Neutrophil (primary cell): ENCODE measurements at regions not wholly inside any gene's neighbourhood (a gene's known extent, or its start where the extent isn't known, plus 50 kb on each side); places are given as distances from the start of the nearest gene placed in this dataset.

Experiments used
- H3K27ac ChIP-seq: fragments of 200-600 bp; sonication (generic); 2 replicates; pipeline ENCODE4 v1.5.1; 2016; ENCODE audit warnings: mild to moderate bottlenecking, moderate library complexity
- H3K27me3 ChIP-seq: fragments of 200-600 bp; sonication (generic); 2 replicates; pipeline ENCODE4 v1.6.0; 2016; ENCODE audit warnings: mild to moderate bottlenecking
- H3K36me3 ChIP-seq: fragments of 200-600 bp; sonication (generic); 2 replicates; pipeline ENCODE4 v1.5.1; 2017
- H3K4me1 ChIP-seq, 2 experiments: fragments of 200-600 bp in 1 of 2; sonication (generic) in 1 of 2; 1 replicate in 1 of 2; 2 replicates in 1 of 2; pipeline versions ENCODE4 v1.5.1 to v1.6.1; 2013 to 2016; ENCODE audit warnings: low read depth in 1 of 2, low read length in 1 of 2, mild to moderate bottlenecking in 1 of 2, moderate library complexity in 1 of 2; ENCODE audit not compliant: control insufficient read depth in 1 of 2, insufficient read depth in 1 of 2
- H3K4me3 ChIP-seq, 2 experiments: fragments of 200-600 bp in 1 of 2; sonication (generic) in 1 of 2; 1 replicate in 1 of 2; 2 replicates in 1 of 2; pipeline ENCODE4 v1.5.1; 2013 to 2016; ENCODE audit warnings: low read depth in 1 of 2, low read length in 1 of 2, mild to moderate bottlenecking in 1 of 2, moderate library complexity in 1 of 2
- H3K9me3 ChIP-seq: fragments of 200-600 bp; sonication (generic); 2 replicates; pipeline ENCODE4 v1.5.1; 2016
- TF ChIP-seq, protein P1 (sequence below): fragments of 200-600 bp; sonication (generic); IDR thresholded peaks from 2 replicates; pipeline ENCODE4 v1.5.1; 2016; ENCODE audit warnings: antibody characterized with exemption

DNA sequence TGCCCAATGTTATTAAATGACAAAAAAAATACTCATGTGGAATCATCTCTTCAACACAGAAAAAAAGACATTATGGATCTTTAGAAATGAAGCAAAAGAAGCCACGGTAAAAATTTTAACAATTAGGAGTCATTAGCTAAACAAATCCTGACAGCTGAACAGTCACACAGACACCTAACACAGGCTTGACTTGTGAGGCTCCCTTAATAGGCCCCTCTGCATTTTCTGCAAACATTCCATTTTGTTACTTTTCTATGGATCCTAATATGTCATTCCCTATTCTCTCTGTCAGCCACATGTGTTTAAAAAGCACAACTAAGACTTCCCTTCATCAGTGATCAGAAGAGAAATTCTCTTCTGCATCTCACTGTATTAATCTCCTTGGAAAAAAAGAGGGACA is 1331.5 kb downstream of the CDH8 start:
- no peaks in the 10 kb centered on the region for H3K9me3 ChIP-seq
- H3K27me3 ChIP-seq = no peaks in the 10 kb centered on the region
- no peaks in the 10 kb centered on the region for H3K36me3 ChIP-seq
- TF ChIP-seq, protein P1, sequence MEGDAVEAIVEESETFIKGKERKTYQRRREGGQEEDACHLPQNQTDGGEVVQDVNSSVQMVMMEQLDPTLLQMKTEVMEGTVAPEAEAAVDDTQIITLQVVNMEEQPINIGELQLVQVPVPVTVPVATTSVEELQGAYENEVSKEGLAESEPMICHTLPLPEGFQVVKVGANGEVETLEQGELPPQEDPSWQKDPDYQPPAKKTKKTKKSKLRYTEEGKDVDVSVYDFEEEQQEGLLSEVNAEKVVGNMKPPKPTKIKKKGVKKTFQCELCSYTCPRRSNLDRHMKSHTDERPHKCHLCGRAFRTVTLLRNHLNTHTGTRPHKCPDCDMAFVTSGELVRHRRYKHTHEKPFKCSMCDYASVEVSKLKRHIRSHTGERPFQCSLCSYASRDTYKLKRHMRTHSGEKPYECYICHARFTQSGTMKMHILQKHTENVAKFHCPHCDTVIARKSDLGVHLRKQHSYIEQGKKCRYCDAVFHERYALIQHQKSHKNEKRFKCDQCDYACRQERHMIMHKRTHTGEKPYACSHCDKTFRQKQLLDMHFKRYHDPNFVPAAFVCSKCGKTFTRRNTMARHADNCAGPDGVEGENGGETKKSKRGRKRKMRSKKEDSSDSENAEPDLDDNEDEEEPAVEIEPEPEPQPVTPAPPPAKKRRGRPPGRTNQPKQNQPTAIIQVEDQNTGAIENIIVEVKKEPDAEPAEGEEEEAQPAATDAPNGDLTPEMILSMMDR = no peak
- H3K4me1 ChIP-seq = no peaks in the 10 kb centered on the region
- no peak overlapping the region for H3K4me3 ChIP-seq
- H3K27ac ChIP-seq = no peak overlapping the region

- no peaks in the 10 kb centered on the region for H3K9me3 ChIP-seq
- H3K4me3 ChIP-seq = no peak overlapping the region
- no peaks in the 10 kb centered on the region for H3K36me3 ChIP-seq
- no peak overlapping the region for H3K27ac ChIP-seq
- no peaks in the 10 kb centered on the region for H3K4me1 ChIP-seq
- TF ChIP-seq, protein P1 = no peak
- H3K27me3 ChIP-seq = no peaks in the 10 kb centered on the region
Observed at GRCh38 chr16:60703096-60703495, 1333.1 kb downstream of the CDH8 start.

DNA sequence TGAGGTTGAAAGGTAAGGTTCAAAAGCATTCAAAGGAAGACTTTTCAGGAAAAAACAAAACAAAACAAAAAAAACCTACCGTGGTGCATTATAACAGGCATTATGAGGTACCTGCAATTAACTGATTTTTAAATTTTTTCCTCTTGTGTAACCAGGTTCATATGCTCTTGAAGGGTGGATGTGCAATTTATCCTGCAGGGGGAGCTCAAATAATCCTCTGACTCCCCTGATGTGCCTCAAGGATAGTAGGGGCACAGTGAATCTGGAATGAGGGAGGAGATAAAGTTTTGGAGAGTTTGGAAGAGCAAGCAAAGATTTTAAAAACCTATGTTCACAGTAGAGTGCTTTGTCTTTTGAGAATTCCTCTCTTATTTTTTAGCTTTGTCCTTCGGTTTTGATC is 1349.4 kb downstream of the CDH8 start:
- H3K27me3 ChIP-seq = no peaks in the 10 kb centered on the region
- H3K27ac ChIP-seq = no peak overlapping the region
- H3K36me3 ChIP-seq = no peaks in the 10 kb centered on the region
- TF ChIP-seq, protein P1 = no peak
- H3K9me3 ChIP-seq = no peaks in the 10 kb centered on the region
- H3K4me1 ChIP-seq = no peaks in the 10 kb centered on the region
- no peak overlapping the region for H3K4me3 ChIP-seq

DNA sequence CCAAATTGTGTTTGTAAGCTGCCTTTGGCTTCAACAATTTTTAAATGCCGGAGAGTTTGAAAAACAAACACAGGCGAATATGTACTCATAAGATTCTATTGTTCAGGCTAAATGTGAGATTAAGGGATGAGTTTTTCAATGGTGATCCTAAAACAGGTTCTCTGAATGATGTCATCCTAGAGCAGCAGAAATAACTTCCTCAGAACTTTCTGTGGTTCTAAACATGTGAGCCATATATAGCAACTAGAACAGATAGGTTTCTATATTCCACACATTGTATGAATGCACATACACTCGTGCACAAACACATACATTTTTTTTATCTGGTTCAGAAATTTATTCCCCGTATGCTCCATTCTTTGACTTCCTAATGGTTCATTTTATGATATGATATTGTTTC is 1352.2 kb downstream of the CDH8 start:
- H3K4me1 ChIP-seq = no peaks in the 10 kb centered on the region
- H3K36me3 ChIP-seq = no peaks in the 10 kb centered on the region
- H3K27ac ChIP-seq = no peak overlapping the region
- TF ChIP-seq, protein P1 = no peak
- H3K4me3 ChIP-seq = no peak overlapping the region
- no peaks in the 10 kb centered on the region for H3K9me3 ChIP-seq
- no peaks in the 10 kb centered on the region for H3K27me3 ChIP-seq

- H3K27ac ChIP-seq = no peak overlapping the region
- H3K36me3 ChIP-seq = no peaks in the 10 kb centered on the region
- no peaks in the 10 kb centered on the region for H3K9me3 ChIP-seq
- H3K4me3 ChIP-seq = no peak overlapping the region
- TF ChIP-seq, protein P1 = no peak
- H3K4me1 ChIP-seq = no peaks in the 10 kb centered on the region
- H3K27me3 ChIP-seq = no peaks in the 10 kb centered on the region
Observed at GRCh38 chr16:60682219-60682618, 1354.0 kb downstream of the CDH8 start.

DNA sequence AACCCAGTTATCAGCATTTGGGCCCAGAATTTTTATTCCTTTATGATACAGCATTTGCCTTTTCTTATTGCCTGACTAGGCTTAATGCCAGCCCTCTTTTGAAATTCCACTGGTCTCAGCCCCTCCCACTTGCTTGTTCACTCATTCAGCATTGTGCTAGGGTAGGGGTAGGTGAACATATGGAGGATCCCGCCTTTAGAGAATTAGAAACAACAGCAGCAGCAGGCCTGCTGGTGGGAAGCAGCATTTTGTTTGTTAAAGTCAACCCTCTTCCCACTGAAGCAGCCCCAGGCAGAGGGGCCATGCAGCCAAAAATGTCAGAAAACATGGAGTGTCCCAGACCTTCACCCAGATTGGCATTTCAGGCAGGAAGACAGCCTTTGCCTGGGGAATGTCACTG is 1355.2 kb downstream of the CDH8 start:
- Histone ChIP-seq H3K4me3 (no peak overlapping the region), H3K27ac (no peak overlapping the region), H3K9me3 (no peaks in the 10 kb centered on the region), H3K36me3 (no peaks in the 10 kb centered on the region), H3K27me3 (no peaks in the 10 kb centered on the region), H3K4me1 (no peaks in the 10 kb centered on the region)
- TF ChIP-seq, protein P1 = no peak
